ENCODE measurements at regions not wholly inside any gene's neighbourhood (a gene's known extent, or its start where the extent isn't known, plus 50 kb on each side); places are given as distances from the start of the nearest gene placed in this dataset.

DNA sequence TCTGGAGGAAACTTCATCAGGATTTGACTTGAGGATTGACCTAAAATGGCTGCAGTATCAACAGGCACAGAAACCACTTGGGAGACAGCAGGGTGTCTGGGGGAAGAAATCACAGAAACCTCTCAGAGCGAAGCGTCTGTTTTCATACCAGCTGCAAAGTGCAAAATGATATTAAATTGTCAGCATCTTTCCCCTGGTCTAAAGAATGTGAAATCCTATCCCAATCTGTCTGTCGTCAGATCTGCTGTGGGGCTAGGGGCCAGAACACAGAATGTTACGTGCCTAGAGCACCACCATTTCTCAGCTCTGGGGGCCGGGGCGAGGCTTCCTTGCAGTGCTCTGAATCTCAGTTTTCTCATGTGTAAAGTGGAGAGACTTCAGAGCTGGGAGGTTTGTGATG lies 54.1 kb upstream of the MYCN start:
- TF ChIP-seq POLR2AphosphoS5 (IDR thresholded peaks at IDR 0.05) (no peak), CTCF (IDR thresholded peaks at IDR 0.05) (no peak)
